ENCODE measurements at regions not wholly inside any gene's neighbourhood (a gene's known extent, or its start where the extent isn't known, plus 50 kb on each side); places are given as distances from the start of the nearest gene placed in this dataset.

GRCh38 chr3:25153561-25153960 is 274.5 kb upstream of the RARB start:
- H3K27me3 ChIP-seq (replicated peaks in 2 of 5; ENCODE audit: control insufficient read depth in 4 of 5, insufficient read depth in 5 of 5, low read length in 4 of 5): no peaks in the 10 kb centered on the region
- no peak for DNase-seq
- POLR2A ChIA-PET: no interaction called here
- H3K27ac ChIP-seq (ENCODE audit: insufficient read depth in 1 of 2, low read depth in 1 of 2, low read length in 2 of 2, poor library complexity in 1 of 2, severe bottlenecking in 2 of 2): no peak overlapping the region
- H3K36me3 ChIP-seq (ENCODE audit: control insufficient read depth in 4 of 4, insufficient read depth in 4 of 4, low read length in 3 of 4): no peaks in the 10 kb centered on the region
- no peak overlapping the region for H3K4me3 ChIP-seq (ENCODE audit: control insufficient read depth in 1 of 7, extremely low read depth in 1 of 7, insufficient read depth in 4 of 7, low read depth in 2 of 7, low read length in 6 of 7)
- CTCF ChIA-PET: no interaction called here
- WGBS (ENCODE audit: insufficient coverage): no CpG with 5 or more reads among the region's 1 CpG
- no peaks in the 10 kb centered on the region for H3K9me3 ChIP-seq (ENCODE audit: control extremely low read depth in 1 of 5, control insufficient read depth in 4 of 5, insufficient read depth in 2 of 5, low read depth in 1 of 5, low read length in 4 of 5)
- no peaks in the 10 kb centered on the region for H3K4me1 ChIP-seq (ENCODE audit: control extremely low read depth in 1 of 4, control insufficient read depth in 4 of 4, insufficient read depth in 4 of 4, low read length in 3 of 4)

- no peak overlapping the region for H3K4me3 ChIP-seq (ENCODE audit: control insufficient read depth in 1 of 7, extremely low read depth in 1 of 7, insufficient read depth in 4 of 7, low read depth in 2 of 7, low read length in 6 of 7)
- H3K9me3 ChIP-seq (ENCODE audit: control extremely low read depth in 1 of 5, control insufficient read depth in 4 of 5, insufficient read depth in 2 of 5, low read depth in 1 of 5, low read length in 4 of 5): no peaks in the 10 kb centered on the region
- H3K36me3 ChIP-seq (ENCODE audit: control insufficient read depth in 4 of 4, insufficient read depth in 4 of 4, low read length in 3 of 4): no peaks in the 10 kb centered on the region
- ChIA-PET CTCF (no interaction called here), POLR2A (no interaction called here)
- no peaks in the 10 kb centered on the region for H3K27me3 ChIP-seq (replicated peaks in 2 of 5; ENCODE audit: control insufficient read depth in 4 of 5, insufficient read depth in 5 of 5, low read length in 4 of 5)
- WGBS (ENCODE audit: insufficient coverage): 86% methylated on average over 2 of the region's 4 CpGs
- DNase-seq: no peak
- no peak overlapping the region for H3K27ac ChIP-seq (ENCODE audit: insufficient read depth in 1 of 2, low read depth in 1 of 2, low read length in 2 of 2, poor library complexity in 1 of 2, severe bottlenecking in 2 of 2)
- H3K4me1 ChIP-seq (ENCODE audit: control extremely low read depth in 1 of 4, control insufficient read depth in 4 of 4, insufficient read depth in 4 of 4, low read length in 3 of 4): no peaks in the 10 kb centered on the region
Measured at GRCh38 chr3:25155652-25156471, 272.2 kb upstream of the RARB start.

- Histone ChIP-seq H3K36me3 (ENCODE audit: control insufficient read depth in 4 of 4, insufficient read depth in 4 of 4, low read length in 3 of 4) (no peaks in the 10 kb centered on the region), H3K27me3 (replicated peaks in 2 of 5; ENCODE audit: control insufficient read depth in 4 of 5, insufficient read depth in 5 of 5, low read length in 4 of 5) (no peaks in the 10 kb centered on the region), H3K4me3 (ENCODE audit: control insufficient read depth in 1 of 7, extremely low read depth in 1 of 7, insufficient read depth in 4 of 7, low read depth in 2 of 7, low read length in 6 of 7) (no peak overlapping the region), H3K4me1 (ENCODE audit: control extremely low read depth in 1 of 4, control insufficient read depth in 4 of 4, insufficient read depth in 4 of 4, low read length in 3 of 4) (no peaks in the 10 kb centered on the region), H3K9me3 (ENCODE audit: control extremely low read depth in 1 of 5, control insufficient read depth in 4 of 5, insufficient read depth in 2 of 5, low read depth in 1 of 5, low read length in 4 of 5) (no peaks in the 10 kb centered on the region), H3K27ac (ENCODE audit: insufficient read depth in 1 of 2, low read depth in 1 of 2, low read length in 2 of 2, poor library complexity in 1 of 2, severe bottlenecking in 2 of 2) (no peak overlapping the region)
- no CpG with 5 or more reads among the region's 5 CpGs for WGBS (ENCODE audit: insufficient coverage)
- POLR2A ChIA-PET: no interaction called here
- CTCF ChIA-PET: no interaction called here
- no peak for DNase-seq
Measured at GRCh38 chr3:25156626-25157025, 271.4 kb upstream of the RARB start.

GRCh38 chr3:25165306-25165705 is 262.8 kb upstream of the RARB start:
- Histone ChIP-seq H3K4me1 (ENCODE audit: control extremely low read depth in 1 of 4, control insufficient read depth in 4 of 4, insufficient read depth in 4 of 4, low read length in 3 of 4) (no peaks in the 10 kb centered on the region), H3K9me3 (ENCODE audit: control extremely low read depth in 1 of 5, control insufficient read depth in 4 of 5, insufficient read depth in 2 of 5, low read depth in 1 of 5, low read length in 4 of 5) (no peaks in the 10 kb centered on the region), H3K4me3 (ENCODE audit: control insufficient read depth in 1 of 7, extremely low read depth in 1 of 7, insufficient read depth in 4 of 7, low read depth in 2 of 7, low read length in 6 of 7) (no peak overlapping the region), H3K27me3 (replicated peaks in 2 of 5; ENCODE audit: control insufficient read depth in 4 of 5, insufficient read depth in 5 of 5, low read length in 4 of 5) (no peaks in the 10 kb centered on the region), H3K36me3 (ENCODE audit: control insufficient read depth in 4 of 4, insufficient read depth in 4 of 4, low read length in 3 of 4) (no peaks in the 10 kb centered on the region), H3K27ac (ENCODE audit: insufficient read depth in 1 of 2, low read depth in 1 of 2, low read length in 2 of 2, poor library complexity in 1 of 2, severe bottlenecking in 2 of 2) (no peak overlapping the region)
- CTCF ChIA-PET: no interaction called here
- POLR2A ChIA-PET: no interaction called here
- no peak for DNase-seq
- 100% methylated on average over 1 of the region's 3 CpGs for WGBS (ENCODE audit: insufficient coverage)

GRCh38 chr3:25166016-25166415 is 262.0 kb upstream of the RARB start:
- Histone ChIP-seq H3K9me3 (ENCODE audit: control extremely low read depth in 1 of 5, control insufficient read depth in 4 of 5, insufficient read depth in 2 of 5, low read depth in 1 of 5, low read length in 4 of 5) (no peaks in the 10 kb centered on the region), H3K4me1 (ENCODE audit: control extremely low read depth in 1 of 4, control insufficient read depth in 4 of 4, insufficient read depth in 4 of 4, low read length in 3 of 4) (no peaks in the 10 kb centered on the region), H3K4me3 (ENCODE audit: control insufficient read depth in 1 of 7, extremely low read depth in 1 of 7, insufficient read depth in 4 of 7, low read depth in 2 of 7, low read length in 6 of 7) (no peak overlapping the region), H3K27ac (ENCODE audit: insufficient read depth in 1 of 2, low read depth in 1 of 2, low read length in 2 of 2, poor library complexity in 1 of 2, severe bottlenecking in 2 of 2) (no peak overlapping the region), H3K36me3 (ENCODE audit: control insufficient read depth in 4 of 4, insufficient read depth in 4 of 4, low read length in 3 of 4) (no peaks in the 10 kb centered on the region), H3K27me3 (replicated peaks in 2 of 5; ENCODE audit: control insufficient read depth in 4 of 5, insufficient read depth in 5 of 5, low read length in 4 of 5) (no peaks in the 10 kb centered on the region)
- ChIA-PET POLR2A (no interaction called here), CTCF (no interaction called here)
- WGBS (ENCODE audit: insufficient coverage): 75% methylated on average over 2 of the region's 3 CpGs
- DNase-seq: no peak

GRCh38 chr3:25169151-25169550 is 258.9 kb upstream of the RARB start:
- Histone ChIP-seq H3K4me3 (ENCODE audit: control insufficient read depth in 1 of 7, extremely low read depth in 1 of 7, insufficient read depth in 4 of 7, low read depth in 2 of 7, low read length in 6 of 7) (no peak overlapping the region), H3K27me3 (replicated peaks in 2 of 5; ENCODE audit: control insufficient read depth in 4 of 5, insufficient read depth in 5 of 5, low read length in 4 of 5) (no peaks in the 10 kb centered on the region), H3K27ac (ENCODE audit: insufficient read depth in 1 of 2, low read depth in 1 of 2, low read length in 2 of 2, poor library complexity in 1 of 2, severe bottlenecking in 2 of 2) (no peak overlapping the region), H3K36me3 (ENCODE audit: control insufficient read depth in 4 of 4, insufficient read depth in 4 of 4, low read length in 3 of 4) (no peaks in the 10 kb centered on the region), H3K9me3 (ENCODE audit: control extremely low read depth in 1 of 5, control insufficient read depth in 4 of 5, insufficient read depth in 2 of 5, low read depth in 1 of 5, low read length in 4 of 5) (no peaks in the 10 kb centered on the region), H3K4me1 (ENCODE audit: control extremely low read depth in 1 of 4, control insufficient read depth in 4 of 4, insufficient read depth in 4 of 4, low read length in 3 of 4) (no peaks in the 10 kb centered on the region)
- ChIA-PET CTCF (no interaction called here), POLR2A (no interaction called here)
- WGBS (ENCODE audit: insufficient coverage): 100% methylated on average over 1 of the region's 3 CpGs
- DNase-seq: no peak

GRCh38 chr3:25170021-25170420 is 258.0 kb upstream of the RARB start:
- H3K9me3 ChIP-seq (ENCODE audit: control extremely low read depth in 1 of 5, control insufficient read depth in 4 of 5, insufficient read depth in 2 of 5, low read depth in 1 of 5, low read length in 4 of 5): no peaks in the 10 kb centered on the region
- H3K4me3 ChIP-seq (ENCODE audit: control insufficient read depth in 1 of 7, extremely low read depth in 1 of 7, insufficient read depth in 4 of 7, low read depth in 2 of 7, low read length in 6 of 7): no peak overlapping the region
- no peaks in the 10 kb centered on the region for H3K36me3 ChIP-seq (ENCODE audit: control insufficient read depth in 4 of 4, insufficient read depth in 4 of 4, low read length in 3 of 4)
- no peaks in the 10 kb centered on the region for H3K4me1 ChIP-seq (ENCODE audit: control extremely low read depth in 1 of 4, control insufficient read depth in 4 of 4, insufficient read depth in 4 of 4, low read length in 3 of 4)
- no peak overlapping the region for H3K27ac ChIP-seq (ENCODE audit: insufficient read depth in 1 of 2, low read depth in 1 of 2, low read length in 2 of 2, poor library complexity in 1 of 2, severe bottlenecking in 2 of 2)
- ChIA-PET CTCF (no interaction called here), POLR2A (no interaction called here)
- H3K27me3 ChIP-seq (replicated peaks in 2 of 5; ENCODE audit: control insufficient read depth in 4 of 5, insufficient read depth in 5 of 5, low read length in 4 of 5): no peaks in the 10 kb centered on the region
- DNase-seq: no peak
- WGBS (ENCODE audit: insufficient coverage): 92% methylated on average over 3 of the region's 3 CpGs
